Stomach smooth muscle (tissue), 2 donors: ENCODE measurements at regions not wholly inside any gene's neighbourhood (a gene's known extent, or its start where the extent isn't known, plus 50 kb on each side); places are given as distances from the start of the nearest gene placed in this dataset.

Experiments used
- H3K27ac ChIP-seq: one replicate; pipeline ENCODE4 v1.7.0; 2013; ENCODE audit warnings: mild to moderate bottlenecking, low read length, inconsistent platforms
- H3K27me3 ChIP-seq, 2 donors: one replicate each; pipeline ENCODE4 v1.7.0; 2013; ENCODE audit warnings: low read length in 2 of 2; ENCODE audit not compliant: insufficient read depth in 2 of 2, control insufficient read depth in 1 of 2
- H3K36me3 ChIP-seq, 2 donors: one replicate each; pipeline ENCODE4 v1.7.0; 2013; ENCODE audit warnings: low read length in 2 of 2; ENCODE audit not compliant: control insufficient read depth in 2 of 2, insufficient read depth in 2 of 2
- H3K4me1 ChIP-seq: one replicate; pipeline ENCODE4 v1.7.0; 2013; ENCODE audit warnings: low read length; ENCODE audit not compliant: control insufficient read depth, insufficient read depth
- H3K4me3 ChIP-seq, 2 donors: one replicate each; pipeline ENCODE4 v1.7.0; 2013; ENCODE audit warnings: low read length in 2 of 2
- H3K9ac ChIP-seq, 2 donors: one replicate each; pipeline ENCODE4 v1.7.0; 2013; ENCODE audit warnings: low read length in 2 of 2, mild to moderate bottlenecking in 1 of 2
- H3K9me3 ChIP-seq, 2 donors: one replicate each; pipeline ENCODE4 v1.7.0; 2013; ENCODE audit warnings: low read length in 2 of 2; ENCODE audit not compliant: control insufficient read depth in 2 of 2
- donor health status: healthy.
- donor health status: Pancreatic carcinoma.

- no peak overlapping the region for H3K27ac ChIP-seq
- H3K9me3 ChIP-seq, result peaks cover 0 to 11% of the 10 kb centered on the region in 2 donors
Observed at GRCh38 chr12:16939871-16940306, 333.9 kb upstream of the LMO3 start.

GRCh38 chr12:16927259-16927658 lies 321.3 kb upstream of the LMO3 start:
- Histone ChIP-seq H3K27me3 (no peaks in the 10 kb centered on the region), H3K4me3 (no peak overlapping the region)

More at GRCh38 chr12:16939871-16940306, 333.9 kb upstream of the LMO3 start:
- no peak overlapping the region for H3K9ac ChIP-seq
- no peaks in the 10 kb centered on the region for H3K27me3 ChIP-seq
- H3K36me3 ChIP-seq, result no peaks in the 10 kb centered on the region
- no peak overlapping the region for H3K4me3 ChIP-seq
- H3K4me1 ChIP-seq, result no peaks in the 10 kb centered on the region

GRCh38 chr12:16920451-16920850 lies 314.5 kb upstream of the LMO3 start:
- H3K9ac ChIP-seq, result no peak overlapping the region
- H3K27me3 ChIP-seq, result peaks cover 0 to 2% of the 10 kb centered on the region in 2 donors
- no peaks in the 10 kb centered on the region for H3K36me3 ChIP-seq
- H3K4me3 ChIP-seq, result no peak overlapping the region
- H3K27ac ChIP-seq, result no peak overlapping the region
- H3K9me3 ChIP-seq, result peaks cover 0 to 4% of the 10 kb centered on the region in 2 donors
- H3K4me1 ChIP-seq, result no peaks in the 10 kb centered on the region

More at GRCh38 chr12:16927259-16927658, 321.3 kb upstream of the LMO3 start:
- Histone ChIP-seq H3K36me3 (no peaks in the 10 kb centered on the region), H3K9me3 (peaks cover 0 to 9% of the 10 kb centered on the region in 2 donors), H3K4me1 (no peaks in the 10 kb centered on the region), H3K9ac (no peak overlapping the region), H3K27ac (no peak overlapping the region)

- peaks cover 0 to 2% of the 10 kb centered on the region in 2 donors for H3K27me3 ChIP-seq
- H3K36me3 ChIP-seq, result no peaks in the 10 kb centered on the region
- no peak overlapping the region for H3K4me3 ChIP-seq
- H3K9me3 ChIP-seq, result peaks cover 0 to 4% of the 10 kb centered on the region in 2 donors
- no peak overlapping the region for H3K27ac ChIP-seq
- H3K9ac ChIP-seq, result no peak overlapping the region
- no peaks in the 10 kb centered on the region for H3K4me1 ChIP-seq
Observed at GRCh38 chr12:16919551-16919950, 313.6 kb upstream of the LMO3 start.

GRCh38 chr12:16914853-16915252 lies 308.9 kb upstream of the LMO3 start:
- peaks cover 0 to 2% of the 10 kb centered on the region in 2 donors for H3K27me3 ChIP-seq
- H3K4me1 ChIP-seq, result no peaks in the 10 kb centered on the region
- no peaks in the 10 kb centered on the region for H3K36me3 ChIP-seq
- no peak overlapping the region for H3K27ac ChIP-seq
- no peak overlapping the region for H3K4me3 ChIP-seq
- no peak overlapping the region for H3K9ac ChIP-seq
- peaks cover 0 to 4% of the 10 kb centered on the region in 2 donors for H3K9me3 ChIP-seq

GRCh38 chr12:16913832-16914490 lies 308.0 kb upstream of the LMO3 start:
- Histone ChIP-seq H3K9ac (no peak overlapping the region), H3K4me3 (no peak overlapping the region), H3K27ac (no peak overlapping the region), H3K9me3 (peaks cover 0 to 4% of the 10 kb centered on the region in 2 donors), H3K36me3 (no peaks in the 10 kb centered on the region), H3K4me1 (no peaks in the 10 kb centered on the region), H3K27me3 (peaks cover 0 to 2% of the 10 kb centered on the region in 2 donors)

- no peaks in the 10 kb centered on the region for H3K36me3 ChIP-seq
- no peaks in the 10 kb centered on the region for H3K27me3 ChIP-seq
- no peaks in the 10 kb centered on the region for H3K4me1 ChIP-seq
- no peak overlapping the region for H3K27ac ChIP-seq
- no peak overlapping the region for H3K4me3 ChIP-seq
- H3K9ac ChIP-seq, result no peak overlapping the region
- H3K9me3 ChIP-seq, result no peaks in the 10 kb centered on the region
Observed at GRCh38 chr12:16901946-16902345, 296.0 kb upstream of the LMO3 start.

GRCh38 chr12:16893426-16893825 lies 287.5 kb upstream of the LMO3 start:
- no peak overlapping the region for H3K27ac ChIP-seq
- H3K36me3 ChIP-seq, result no peaks in the 10 kb centered on the region
- no peaks in the 10 kb centered on the region for H3K4me1 ChIP-seq
- no peaks in the 10 kb centered on the region for H3K27me3 ChIP-seq
- H3K9ac ChIP-seq, result no peak overlapping the region
- no peak overlapping the region for H3K4me3 ChIP-seq
- H3K9me3 ChIP-seq, result no peaks in the 10 kb centered on the region

- Histone ChIP-seq H3K9ac (no peak overlapping the region), H3K27me3 (no peaks in the 10 kb centered on the region), H3K27ac (no peak overlapping the region)
Observed at GRCh38 chr12:16891673-16892072, 285.7 kb upstream of the LMO3 start.

GRCh38 chr12:16884819-16885218 lies 278.9 kb upstream of the LMO3 start:
- no peaks in the 10 kb centered on the region for H3K27me3 ChIP-seq
- no peaks in the 10 kb centered on the region for H3K9me3 ChIP-seq
- no peak overlapping the region for H3K4me3 ChIP-seq
- no peak overlapping the region for H3K27ac ChIP-seq
- no peak overlapping the region for H3K9ac ChIP-seq
- H3K36me3 ChIP-seq, result no peaks in the 10 kb centered on the region
- no peaks in the 10 kb centered on the region for H3K4me1 ChIP-seq

More at GRCh38 chr12:16891673-16892072, 285.7 kb upstream of the LMO3 start:
- H3K4me1 ChIP-seq, result no peaks in the 10 kb centered on the region
- no peak overlapping the region for H3K4me3 ChIP-seq
- H3K9me3 ChIP-seq, result no peaks in the 10 kb centered on the region
- no peaks in the 10 kb centered on the region for H3K36me3 ChIP-seq

- Histone ChIP-seq H3K4me3 (no peak overlapping the region), H3K4me1 (no peaks in the 10 kb centered on the region), H3K9ac (no peak overlapping the region), H3K9me3 (no peaks in the 10 kb centered on the region), H3K27ac (no peak overlapping the region), H3K27me3 (no peaks in the 10 kb centered on the region), H3K36me3 (no peaks in the 10 kb centered on the region)
Observed at GRCh38 chr12:16884056-16884455, 278.1 kb upstream of the LMO3 start.
